PC-9 (cell line): ENCODE measurements at regions not wholly inside any gene's neighbourhood (a gene's known extent, or its start where the extent isn't known, plus 50 kb on each side); places are given as distances from the start of the nearest gene placed in this dataset.

Experiments
- BruUV-seq: library from RNA; stranded (reverse); fragments of 400-500 nt; replicated peaks from 2 replicates; lab custom pipeline; 2021; lab: Mats Ljungman, UMichigan
- CTCF ChIA-PET: fragments of 300-600 bp; sonication (Branson Sonifier 250); formaldehyde crosslinking; loops from one replicate; lab custom pipeline; 2022; ENCODE audit warnings: antibody characterized with exemption; lab: Charles Lee
- POLR2A ChIA-PET: fragments of 300-600 bp; sonication (Branson Sonifier 250); formaldehyde crosslinking; loops from one replicate; lab custom pipeline; 2022; ENCODE audit warnings: antibody characterized with exemption; ENCODE audit not compliant: unreplicated experiment; lab: Charles Lee
- DNase-seq, 2 experiments: peaks; one replicate each; pipeline versions ENCODE4 v3.0.0 to v3.0.0-alpha.2; 2015 to 2022; ENCODE audit warnings: mixed read lengths in 1 of 2
- H2AFZ ChIP-seq: fragments of 200-600 bp; sonication (generic); 2 replicates; pipeline ENCODE4 v1.8.1; 2017; ENCODE audit warnings: antibody characterized with exemption
- H3F3A ChIP-seq: fragments of 200-600 bp; sonication (generic); 2 replicates; pipeline ENCODE4 v1.8.1; 2017; ENCODE audit warnings: antibody characterized with exemption, mild to moderate bottlenecking, low read depth; ENCODE audit not compliant: insufficient read depth
- H3K27ac ChIP-seq: fragments of 200-600 bp; sonication (generic); 2 replicates; pipeline ENCODE4 v1.6.1; 2016; ENCODE audit warnings: mixed run types
- H3K27me3 ChIP-seq: fragments of 200-600 bp; sonication (generic); 2 replicates; pipeline ENCODE4 v1.6.1; 2016; ENCODE audit warnings: low read depth, mixed run types; ENCODE audit not compliant: insufficient read depth
- H3K36me3 ChIP-seq: fragments of 200-600 bp; sonication (generic); 2 replicates; pipeline ENCODE4 v1.6.1; 2016; ENCODE audit warnings: low read depth, mixed run types
- H3K4me1 ChIP-seq: fragments of 200-600 bp; sonication (generic); replicated peaks from 2 replicates; pipeline ENCODE4 v1.6.1; 2016; ENCODE audit warnings: mixed run types; ENCODE audit not compliant: insufficient read depth
- H3K4me2 ChIP-seq: fragments of 200-600 bp; sonication (generic); 2 replicates; pipeline ENCODE4 v1.6.1; 2017; ENCODE audit warnings: mixed run types
- H3K4me3 ChIP-seq: fragments of 200-600 bp; sonication (generic); 2 replicates; pipeline ENCODE4 v1.6.1; 2016; ENCODE audit warnings: mixed run types
- H3K79me2 ChIP-seq: fragments of 200-600 bp; sonication (generic); 2 replicates; pipeline ENCODE4 v1.6.1; 2017; ENCODE audit warnings: low read depth, mixed run types
- H3K9me2 ChIP-seq: fragments of 200-600 bp; sonication (generic); 2 replicates; pipeline ENCODE4 v1.8.1; 2017; ENCODE audit warnings: mild to moderate bottlenecking; ENCODE audit not compliant: insufficient read depth
- H3K9me3 ChIP-seq: fragments of 200-600 bp; sonication (generic); 2 replicates; pipeline ENCODE4 v1.8.1; 2016; ENCODE audit warnings: low read depth; ENCODE audit not compliant: insufficient read depth
- H4K20me1 ChIP-seq: fragments of 200-600 bp; sonication (generic); 2 replicates; pipeline ENCODE4 v1.8.1; 2017; ENCODE audit not compliant: insufficient read depth
- EZH2 ChIP-seq: fragments of 200-600 bp; sonication (generic); IDR thresholded peaks from 2 replicates; pipeline ENCODE4 v1.8.0; 2017; ENCODE audit warnings: antibody characterized with exemption, low read depth
- intact Hi-C: fragments of 100-400 bp; cut with micrococcal nuclease; formaldehyde crosslinking; loops from one replicate; pipeline ENCODE4 v1.10.0; 2022; ENCODE audit not compliant: unreplicated experiment
- TF ChIP-seq, protein P1 (sequence below): fragments of 200-600 bp; sonication (generic); conservative IDR thresholded peaks from 2 replicates; pipeline ENCODE4 v1.6.1; 2017; ENCODE audit warnings: mixed run types, antibody characterized with exemption, mild to moderate bottlenecking, moderate library complexity

DNA sequence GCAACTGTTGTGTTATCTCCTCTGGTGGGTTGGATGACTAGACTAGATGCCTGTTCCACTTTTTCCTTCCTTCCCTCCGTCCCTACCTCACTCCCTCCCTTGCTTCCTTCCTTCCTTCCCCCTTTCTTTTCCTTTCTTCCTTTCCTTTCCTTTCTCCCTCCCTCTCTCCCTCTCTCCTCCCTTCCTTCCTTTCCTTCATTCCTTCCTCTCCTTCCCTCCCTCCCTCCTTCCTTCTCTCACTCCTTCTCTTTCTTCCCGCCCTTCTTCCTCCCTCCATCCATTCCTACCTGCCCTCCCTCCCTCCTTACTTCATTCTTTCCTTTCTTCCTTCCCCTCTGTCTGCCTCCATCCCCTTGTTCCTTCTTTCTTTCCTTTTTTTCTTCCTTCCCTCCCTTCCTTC, 1045.3 kb downstream of the OTOL1 start:
- H2AFZ ChIP-seq = no peak overlapping the region
- no peaks in the 10 kb centered on the region for H3K79me2 ChIP-seq
- DNase-seq = no peak
- ChIA-PET CTCF (no interaction called here), POLR2A (no interaction called here)
- intact Hi-C loops = no loop called here
- H3K27ac ChIP-seq = no peak overlapping the region
- no peaks in the 10 kb centered on the region for H3F3A ChIP-seq
- no peaks in the 10 kb centered on the region for H3K9me3 ChIP-seq
- no peak overlapping the region for H3K4me2 ChIP-seq
- TF ChIP-seq, protein P1, sequence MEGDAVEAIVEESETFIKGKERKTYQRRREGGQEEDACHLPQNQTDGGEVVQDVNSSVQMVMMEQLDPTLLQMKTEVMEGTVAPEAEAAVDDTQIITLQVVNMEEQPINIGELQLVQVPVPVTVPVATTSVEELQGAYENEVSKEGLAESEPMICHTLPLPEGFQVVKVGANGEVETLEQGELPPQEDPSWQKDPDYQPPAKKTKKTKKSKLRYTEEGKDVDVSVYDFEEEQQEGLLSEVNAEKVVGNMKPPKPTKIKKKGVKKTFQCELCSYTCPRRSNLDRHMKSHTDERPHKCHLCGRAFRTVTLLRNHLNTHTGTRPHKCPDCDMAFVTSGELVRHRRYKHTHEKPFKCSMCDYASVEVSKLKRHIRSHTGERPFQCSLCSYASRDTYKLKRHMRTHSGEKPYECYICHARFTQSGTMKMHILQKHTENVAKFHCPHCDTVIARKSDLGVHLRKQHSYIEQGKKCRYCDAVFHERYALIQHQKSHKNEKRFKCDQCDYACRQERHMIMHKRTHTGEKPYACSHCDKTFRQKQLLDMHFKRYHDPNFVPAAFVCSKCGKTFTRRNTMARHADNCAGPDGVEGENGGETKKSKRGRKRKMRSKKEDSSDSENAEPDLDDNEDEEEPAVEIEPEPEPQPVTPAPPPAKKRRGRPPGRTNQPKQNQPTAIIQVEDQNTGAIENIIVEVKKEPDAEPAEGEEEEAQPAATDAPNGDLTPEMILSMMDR = no peak
- no peak for TF ChIP-seq EZH2
- H4K20me1 ChIP-seq = no peaks in the 10 kb centered on the region
- H3K36me3 ChIP-seq = no peaks in the 10 kb centered on the region
- no peaks in the 10 kb centered on the region for H3K4me1 ChIP-seq
- no peak overlapping the region for H3K4me3 ChIP-seq
- H3K27me3 ChIP-seq = no peaks in the 10 kb centered on the region
- no peaks in the 10 kb centered on the region for H3K9me2 ChIP-seq
- no TSS peak for BruUV-seq

DNA sequence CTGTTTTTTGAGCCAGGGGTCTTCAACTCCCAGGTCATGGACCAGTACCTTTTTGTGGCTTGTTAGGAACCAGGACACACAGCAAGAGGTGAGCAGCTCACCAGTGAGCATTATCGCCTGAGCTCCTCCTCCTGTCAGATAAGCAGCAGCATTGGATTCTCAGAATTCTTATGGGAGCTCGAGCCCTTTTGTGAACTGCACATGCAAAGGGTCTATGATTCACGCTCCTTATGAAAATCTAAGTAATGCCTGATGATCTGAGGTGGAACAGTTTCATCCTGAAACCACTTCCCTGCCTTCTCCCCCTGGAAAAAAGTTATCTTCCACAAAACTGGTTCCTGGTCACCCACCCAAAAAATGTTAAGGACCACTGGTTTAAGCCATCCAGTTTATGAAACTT, 1047.6 kb downstream of the OTOL1 start:
- intact Hi-C loops = no loop called here
- POLR2A ChIA-PET = no interaction called here
- H3K79me2 ChIP-seq = no peaks in the 10 kb centered on the region

DNA sequence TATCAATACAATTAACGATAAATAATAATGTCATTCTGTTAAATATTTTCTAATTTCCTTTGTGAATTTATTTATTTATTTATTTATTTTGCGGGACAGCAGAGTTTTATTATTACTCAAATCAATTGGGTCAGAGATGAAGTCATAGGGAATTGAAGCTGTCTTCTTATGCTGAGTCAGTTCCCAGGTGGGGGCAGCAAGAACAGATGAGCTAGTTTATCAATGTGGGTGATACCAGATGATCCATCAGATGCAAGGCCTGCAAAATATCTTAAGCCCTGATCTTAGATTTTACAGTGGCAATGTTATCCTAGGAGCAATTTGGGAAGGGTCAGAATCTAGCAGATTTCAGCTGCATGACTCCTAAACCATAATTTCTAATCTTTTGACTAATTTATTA, 1050.3 kb downstream of the OTOL1 start:
- Histone ChIP-seq H2AFZ (no peak overlapping the region), H3K27me3 (no peaks in the 10 kb centered on the region), H3K4me3 (no peak overlapping the region), H3K36me3 (no peaks in the 10 kb centered on the region), H3K4me1 (no peaks in the 10 kb centered on the region), H4K20me1 (no peaks in the 10 kb centered on the region), H3K9me2 (no peaks in the 10 kb centered on the region), H3F3A (no peaks in the 10 kb centered on the region), H3K9me3 (no peaks in the 10 kb centered on the region; the same call in 1 of the 2 replicates), H3K27ac (no peak overlapping the region), H3K4me2 (no peak overlapping the region), H3K79me2 (no peaks in the 10 kb centered on the region)
- POLR2A ChIA-PET = no interaction called here
- TF ChIP-seq, protein P1 = no peak
- TF ChIP-seq EZH2 = no peak
- intact Hi-C loops = no loop called here
- BruUV-seq = no TSS peak
- CTCF ChIA-PET = no interaction called here
- DNase-seq = no peak

More for the DNA sequence above, 1047.6 kb downstream of the OTOL1 start:
- Histone ChIP-seq H3K9me2 (no peaks in the 10 kb centered on the region), H3K4me2 (no peak overlapping the region), H3K4me1 (no peaks in the 10 kb centered on the region), H3K27ac (no peak overlapping the region), H4K20me1 (no peaks in the 10 kb centered on the region), H3F3A (no peaks in the 10 kb centered on the region), H2AFZ (no peak overlapping the region), H3K36me3 (no peaks in the 10 kb centered on the region), H3K27me3 (no peaks in the 10 kb centered on the region), H3K4me3 (no peak overlapping the region), H3K9me3 (no peaks in the 10 kb centered on the region)
- CTCF ChIA-PET = no interaction called here
- no peak for DNase-seq
- no TSS peak for BruUV-seq
- TF ChIP-seq, protein P1 = no peak
- no peak for TF ChIP-seq EZH2
